Glomerular visceral epithelial cell (primary cell): ENCODE measurements at regions not wholly inside any gene's neighbourhood (a gene's known extent, or its start where the extent isn't known, plus 50 kb on each side); places are given as distances from the start of the nearest gene placed in this dataset.

Source experiments
- DNase-seq: peaks from one replicate; pipeline ENCODE4 v3.0.0-alpha.2; 2016; ENCODE audit errors: extremely low spot score

DNA sequence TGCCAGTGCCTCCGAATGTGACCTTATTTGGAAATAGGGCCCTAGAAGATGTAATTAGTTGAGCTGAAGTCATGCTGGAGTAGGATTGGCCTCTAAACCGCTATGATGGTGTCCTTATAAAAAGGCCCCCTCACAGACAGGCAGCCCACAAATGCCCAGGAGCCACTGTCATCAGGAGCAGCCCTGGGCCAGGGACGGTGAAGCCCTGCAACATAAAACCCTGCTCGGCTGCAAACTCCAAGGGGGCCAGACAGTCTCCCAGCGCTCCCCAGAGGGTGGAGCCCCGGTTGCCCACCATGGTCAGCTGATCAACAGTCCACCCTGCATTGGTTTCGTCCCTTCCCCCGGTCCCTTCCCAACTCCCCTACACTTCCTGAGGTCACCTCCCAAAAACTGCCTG is 351.7 kb downstream of the FOXL1 start:
- no peak for DNase-seq

- DNase-seq, result no peak
These were observed 352.5 kb downstream of the FOXL1 start for GRCh38 chr16:86930663-86931373.

GRCh38 chr16:86931410-86931941 is 353.1 kb downstream of the FOXL1 start:
- DNase-seq, result peak; percentile 23

- DNase-seq, result no peak
These were observed 354.0 kb downstream of the FOXL1 start for GRCh38 chr16:86932130-86932982.

GRCh38 chr16:86934581-86935375 is 356.4 kb downstream of the FOXL1 start:
- no peak for DNase-seq

DNA sequence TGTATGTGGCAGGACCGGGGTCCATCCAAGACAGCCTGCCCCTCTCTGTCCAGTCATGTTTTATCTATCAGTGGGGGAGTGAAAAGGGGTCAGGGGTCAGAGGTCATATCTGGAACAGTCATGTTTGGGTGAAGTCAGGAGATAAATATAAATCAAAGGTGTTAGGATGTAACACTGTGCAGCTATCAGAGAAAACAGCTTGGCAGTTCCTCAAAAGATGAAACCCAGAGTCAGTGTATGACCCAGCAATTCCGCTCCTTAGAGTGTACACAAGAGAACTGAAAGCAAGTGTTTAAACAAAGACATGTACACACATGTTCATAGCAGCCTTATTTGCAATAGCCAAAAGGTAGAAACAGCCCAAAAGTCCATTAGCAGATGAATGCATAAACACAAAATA is 361.3 kb downstream of the FOXL1 start:
- no peak for DNase-seq

- DNase-seq, result no peak
These were observed 363.4 kb downstream of the FOXL1 start for GRCh38 chr16:86941731-86942130.

DNA sequence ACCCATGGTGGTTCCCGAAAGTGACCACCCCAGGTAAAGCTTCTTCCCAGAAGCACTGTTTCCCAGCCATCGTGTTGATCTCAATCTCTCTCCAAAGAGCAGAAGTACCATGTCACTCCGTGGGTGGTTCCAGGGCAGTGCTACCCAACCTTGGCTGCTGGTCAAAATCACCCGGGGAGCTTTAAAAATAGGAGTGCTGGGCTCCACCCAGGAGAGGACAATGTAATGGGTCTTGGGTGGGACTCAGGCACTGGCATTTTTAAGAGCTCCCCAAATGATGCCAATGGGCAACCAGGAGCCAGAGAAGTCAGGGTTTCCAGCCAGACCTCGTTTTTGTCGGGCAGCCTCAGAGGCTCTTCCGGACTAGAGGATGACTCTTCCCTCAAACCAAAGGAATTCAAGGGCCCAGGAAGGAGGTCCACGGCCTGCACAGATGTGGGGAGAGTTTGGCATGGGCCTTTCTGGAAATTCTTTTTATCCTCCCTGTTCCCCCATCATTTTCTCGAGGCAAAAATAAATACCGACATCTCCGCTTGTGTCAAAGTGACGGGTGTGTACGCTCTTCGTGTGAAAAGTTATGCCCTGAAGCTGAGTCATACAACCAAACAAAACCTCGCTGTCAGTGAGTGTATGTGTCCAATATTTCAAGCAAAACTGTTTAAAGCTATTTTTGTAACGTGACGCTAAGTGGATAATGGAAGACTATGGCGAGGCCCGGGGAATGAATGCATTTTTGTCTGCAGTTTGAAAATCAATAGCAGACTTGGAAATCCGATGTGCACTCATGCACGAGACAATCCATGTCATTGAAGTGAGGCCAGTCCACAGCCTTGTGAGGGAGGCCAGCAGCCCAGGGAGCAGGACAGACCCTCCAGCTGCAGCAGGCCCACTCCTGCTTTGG is 364.1 kb downstream of the FOXL1 start:
- DNase-seq, result no peak

DNA sequence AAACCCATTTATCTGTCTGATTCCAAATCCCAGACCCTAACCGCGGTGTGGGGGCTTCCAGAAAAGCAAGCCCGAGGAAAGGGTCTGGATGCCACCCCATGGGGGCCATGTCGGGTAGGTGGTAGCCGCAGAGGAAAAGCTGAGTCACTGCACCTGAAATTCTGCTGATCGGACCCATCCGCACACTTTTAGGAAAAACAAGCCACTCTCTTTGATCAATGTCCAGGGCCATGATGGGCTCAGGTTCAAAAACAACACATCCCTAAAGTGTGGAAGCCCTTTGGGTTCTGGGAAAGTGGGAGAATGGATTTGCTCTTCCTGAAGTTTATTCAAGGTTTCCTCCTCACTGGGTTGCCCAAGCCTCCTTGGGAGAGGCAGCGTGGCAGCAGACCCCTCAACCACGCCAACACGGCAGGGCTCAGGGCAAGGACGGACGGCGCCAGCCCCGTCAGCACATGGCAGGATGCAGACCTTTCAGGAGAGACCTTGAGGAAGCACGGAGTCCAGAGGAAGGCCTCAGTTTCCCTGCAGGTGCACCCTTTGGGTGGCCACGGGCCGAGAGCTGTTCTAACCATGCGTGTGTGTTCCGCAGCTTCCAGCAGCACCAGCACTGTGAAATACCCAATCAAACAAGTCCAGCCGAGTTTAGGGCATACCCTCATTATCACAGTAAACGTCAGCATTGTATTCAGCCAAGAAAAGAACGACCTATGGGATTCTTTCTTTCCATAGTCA is 367.0 kb downstream of the FOXL1 start:
- no peak for DNase-seq

- peak; percentile 64 for DNase-seq
These were observed 368.0 kb downstream of the FOXL1 start for GRCh38 chr16:86946396-86946795.

DNA sequence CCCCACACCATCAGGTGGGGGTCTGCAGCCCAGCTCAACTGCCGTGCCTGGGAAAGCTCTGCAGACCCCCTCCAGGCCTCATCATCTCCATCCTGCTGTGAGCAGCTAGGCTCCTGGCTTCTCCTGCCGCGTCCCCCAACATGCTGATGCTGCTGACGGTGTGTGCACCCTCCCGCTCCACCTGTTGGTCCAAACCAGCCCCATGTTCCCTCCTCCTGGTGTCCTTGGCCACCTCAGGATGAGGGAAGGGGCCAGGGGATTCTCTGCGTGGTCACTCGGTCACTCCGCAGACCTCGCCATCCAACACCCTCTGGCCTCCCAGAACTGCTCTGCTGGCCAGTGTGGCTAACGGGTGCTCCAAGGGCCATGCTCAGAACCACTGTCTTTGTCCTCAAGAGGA is 368.6 kb downstream of the FOXL1 start:
- no peak for DNase-seq

DNA sequence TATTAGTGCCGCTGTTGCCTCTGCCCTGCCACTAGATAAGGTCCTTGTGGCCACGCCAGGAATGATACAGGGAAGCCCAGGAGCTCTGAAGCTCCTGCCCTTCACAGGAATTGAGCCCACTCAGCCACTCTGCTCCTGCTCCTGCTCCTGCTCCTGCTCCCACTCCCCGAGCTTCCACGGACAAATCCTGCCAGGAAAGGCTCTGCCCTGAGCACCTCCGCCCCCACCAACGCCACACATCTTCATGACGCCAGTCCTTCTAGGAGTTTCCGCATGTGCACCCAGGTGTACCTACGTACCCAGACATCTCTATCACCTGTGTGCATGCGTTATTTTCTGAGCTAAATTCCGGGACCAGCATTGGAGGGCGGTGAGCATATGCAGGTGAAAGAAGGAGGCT is 369.1 kb downstream of the C16orf95 start:
- no peak for DNase-seq

- peak; percentile 39 for DNase-seq
These were observed 368.1 kb downstream of the C16orf95 start for GRCh38 chr16:86949116-86949515.

GRCh38 chr16:86949630-86950029 is 367.6 kb downstream of the C16orf95 start:
- DNase-seq, result no peak

GRCh38 chr16:86951041-86951822 is 366.0 kb downstream of the C16orf95 start:
- DNase-seq, result no peak

DNA sequence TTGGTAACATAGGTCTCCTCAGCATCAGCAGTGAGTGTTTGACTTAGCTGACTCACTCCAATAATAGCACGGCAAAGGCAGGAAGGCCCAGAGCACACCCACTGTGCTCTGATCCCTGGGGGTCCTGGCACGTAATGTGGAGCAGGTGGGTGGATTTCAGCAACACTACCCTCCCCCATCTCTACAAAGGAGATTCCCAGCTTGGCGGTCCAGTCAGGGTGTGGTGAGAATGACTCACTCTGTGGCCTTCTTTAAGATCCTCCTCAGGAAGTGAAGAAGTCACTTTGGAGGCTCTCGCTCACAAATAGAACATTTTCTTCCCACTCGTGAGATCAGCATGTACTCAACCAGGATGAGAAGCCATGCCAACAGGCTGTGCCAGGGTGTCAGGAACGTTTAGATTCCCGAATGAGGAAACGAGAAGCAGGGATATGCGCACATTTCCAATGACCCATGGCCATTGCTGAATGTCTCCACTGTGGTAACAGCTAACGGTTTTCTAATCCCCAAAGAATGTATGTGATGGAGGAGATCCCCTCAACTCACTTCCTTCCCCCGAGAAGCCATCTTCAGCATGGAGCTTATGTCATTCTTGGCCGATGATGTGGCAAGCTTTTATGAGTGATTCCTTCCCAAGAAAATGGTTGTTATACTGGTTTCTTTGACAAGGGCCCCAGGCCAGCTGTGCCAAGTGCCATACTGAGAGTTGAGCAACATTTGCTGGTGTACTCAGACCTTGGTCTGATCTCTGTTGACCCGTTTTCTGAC is 365.2 kb downstream of the C16orf95 start:
- DNase-seq, result peak; percentile 97

GRCh38 chr16:86952769-86953168 is 364.4 kb downstream of the C16orf95 start:
- DNase-seq, result peak; percentile 40

DNA sequence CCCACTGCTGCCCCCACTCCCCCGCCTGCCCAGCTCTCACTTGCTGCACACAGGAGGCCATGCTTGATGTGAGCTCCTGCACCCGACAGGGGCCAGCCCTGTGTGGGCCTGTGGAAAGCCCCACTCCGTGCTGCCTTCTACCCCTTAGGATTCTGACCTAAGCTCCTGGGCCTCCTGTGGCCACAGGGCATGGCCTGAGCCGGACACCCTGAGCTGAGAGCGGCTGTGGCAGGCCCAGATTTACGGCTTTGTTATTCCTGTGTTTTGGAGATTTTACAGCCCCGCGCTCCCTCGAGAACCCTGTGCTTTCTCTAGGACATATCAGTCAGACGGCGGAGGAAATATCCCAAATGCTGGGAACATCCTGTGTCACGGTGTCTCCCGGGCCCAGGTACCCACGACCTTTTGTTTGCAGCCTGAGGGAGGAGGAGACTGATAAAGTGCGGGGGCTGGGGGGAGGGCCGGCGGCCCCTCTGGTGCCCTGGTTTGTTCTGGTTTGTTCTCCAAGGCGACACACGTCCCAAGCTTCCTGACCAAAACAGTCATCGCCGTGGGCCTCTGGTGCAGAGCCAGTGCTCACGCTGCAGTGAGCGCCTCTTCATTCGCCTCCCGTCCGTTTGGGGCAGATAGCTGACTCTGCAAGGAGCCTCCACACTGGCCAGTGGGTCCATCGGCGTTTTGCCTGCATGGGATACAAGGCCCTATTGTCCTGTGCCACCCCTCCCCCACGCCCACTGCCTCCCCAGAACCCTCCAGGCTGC is 363.4 kb downstream of the C16orf95 start:
- DNase-seq, result no peak
